Stimulated activated CD8-positive, alpha-beta memory T cell treated with anti-CD3 and anti-CD28 coated beads, Interleukin-4, amount 100 ng/mL, for 1 hour (primary cell): ENCODE measurements at regions not wholly inside any gene's neighbourhood (a gene's known extent, or its start where the extent isn't known, plus 50 kb on each side); places are given as distances from the start of the nearest gene placed in this dataset.
"Not testable (repeated sequence)": the region's sequence is repeated elsewhere in the genome, so short reads cannot be mapped to it uniquely, and the experiment has no call there.

ENCODE experiments used
- DNase-seq, 2 donors: peaks; one replicate each; pipeline ENCODE4 v3.0.0-alpha.2; 2020; ENCODE audit warnings: low read depth in 2 of 2, low spot score in 1 of 2

GRCh38 chr14:106170163-106170658 lies 643.8 kb downstream of the TMEM121 start:
- DNase-seq: peak; percentile 18 to 29

GRCh38 chr14:106174206-106174605 lies 647.8 kb downstream of the TMEM121 start:
- peak; percentile 15 to 24 for DNase-seq

- not testable (repeated sequence) for DNase-seq
Measured at GRCh38 chr14:106177266-106178246, 651.2 kb downstream of the TMEM121 start.

GRCh38 chr14:106179761-106180160 lies 653.4 kb downstream of the TMEM121 start:
- DNase-seq: no peak

- peak; percentile 22 to 39 for DNase-seq
Measured at GRCh38 chr14:106184771-106185170, 658.4 kb downstream of the TMEM121 start.

GRCh38 chr14:106185174-106185836 lies 658.9 kb downstream of the TMEM121 start:
- DNase-seq: not testable (repeated sequence)

- DNase-seq: peak; percentile 31 to 42
Measured at GRCh38 chr14:106185837-106186233, 659.5 kb downstream of the TMEM121 start.

- no peak for DNase-seq
Measured at GRCh38 chr14:106187216-106187615, 660.8 kb downstream of the TMEM121 start.

GRCh38 chr14:106192701-106193100 lies 666.3 kb downstream of the TMEM121 start:
- DNase-seq: not testable (repeated sequence)

GRCh38 chr14:106196459-106196858 lies 670.1 kb downstream of the TMEM121 start:
- DNase-seq: peak in 1 of 2 donors; percentile 43

- DNase-seq: not testable (repeated sequence)
Measured at GRCh38 chr14:106197264-106197663, 670.9 kb downstream of the TMEM121 start.

GRCh38 chr14:106199097-106199496 lies 672.7 kb downstream of the TMEM121 start:
- no peak for DNase-seq

GRCh38 chr14:106200541-106201315 lies 674.3 kb downstream of the TMEM121 start:
- DNase-seq: no peak

- DNase-seq: no peak
Measured at GRCh38 chr14:106201376-106201775, 675.0 kb downstream of the TMEM121 start.

- no peak for DNase-seq
Measured at GRCh38 chr14:106203438-106203837, 677.1 kb downstream of the TMEM121 start.

- no peak for DNase-seq
Measured at GRCh38 chr14:106204063-106204462, 677.7 kb downstream of the TMEM121 start.

GRCh38 chr14:106207316-106207715 lies 680.9 kb downstream of the TMEM121 start:
- DNase-seq: no peak

GRCh38 chr14:106208794-106209193 lies 682.4 kb downstream of the TMEM121 start:
- DNase-seq: no peak

- no peak for DNase-seq
Measured at GRCh38 chr14:106209755-106210154, 683.4 kb downstream of the TMEM121 start.

- DNase-seq: no peak
Measured at GRCh38 chr14:106210650-106211049, 684.3 kb downstream of the TMEM121 start.

GRCh38 chr14:106211334-106211900 lies 685.0 kb downstream of the TMEM121 start:
- DNase-seq: no peak
